B cell (primary cell): ENCODE measurements at regions not wholly inside any gene's neighbourhood (a gene's known extent, or its start where the extent isn't known, plus 50 kb on each side); places are given as distances from the start of the nearest gene placed in this dataset.

Experiments
- ATAC-seq: fragments of 200-7000 bp; cut with Tn5 transposase; one replicate; pipeline ENCODE4 v1.10.0; 2021; ENCODE audit warnings: low read depth, mild to moderate bottlenecking, moderate number of reproducible peaks, moderate library complexity
- CTCF ChIA-PET: fragments of 350-600 bp; sonication (Branson Sonifier 250); formaldehyde crosslinking; loops from one replicate; lab custom pipeline; 2021; ENCODE audit warnings: antibody characterized with exemption, inconsistent platforms; lab: Charles Lee
- POLR2A ChIA-PET: fragments of 350-600 bp; sonication (Branson Sonifier 250); formaldehyde crosslinking; loops from one replicate; lab custom pipeline; 2021; ENCODE audit warnings: antibody characterized with exemption; lab: Charles Lee
- DNase-seq: peaks from one replicate; pipeline ENCODE4 v3.0.0; 2013
- H2AFZ ChIP-seq: 2 replicates; pipeline ENCODE4 v1.6.1; 2012; ENCODE audit warnings: mild to moderate bottlenecking, low read depth, low read length; ENCODE audit not compliant: insufficient read depth, poor library complexity, severe bottlenecking
- H3K27ac ChIP-seq, 2 donors: 1 replicate in 1 of 2; 2 replicates in 1 of 2; pipeline ENCODE4 v1.5.1; 2012 to 2013; ENCODE audit warnings: low read length in 2 of 2, mild to moderate bottlenecking in 2 of 2, moderate library complexity in 1 of 2
- H3K27me3 ChIP-seq, 4 experiments: fragments of 200-600 bp in 1 of 4; sonication (generic) in 1 of 4; replicated peaks in 1 of 4; 1 replicate in 2 of 4; 2 replicates in 2 of 4; pipeline versions ENCODE4 v1.6.1 to v1.7.0; 2013 to 2016; ENCODE audit warnings: low read length in 3 of 4, mild to moderate bottlenecking in 2 of 4, mixed read lengths in 1 of 4, moderate library complexity in 1 of 4; ENCODE audit not compliant: insufficient read depth in 4 of 4, control insufficient read depth in 3 of 4; ENCODE audit errors: control extremely low read depth in 1 of 4
- H3K36me3 ChIP-seq, 2 experiments: replicated peaks in 1 of 2; 1 replicate in 1 of 2; 2 replicates in 1 of 2; pipeline versions ENCODE4 v1.6.1 to v1.7.1; 2013; ENCODE audit warnings: low read length in 1 of 2; ENCODE audit not compliant: insufficient read depth in 2 of 2, control insufficient read depth in 1 of 2; ENCODE audit errors: control extremely low read depth in 1 of 2, extremely low read depth in 1 of 2
- H3K4me1 ChIP-seq, 2 donors: fragments of 200-600 bp in 1 of 2; sonication (generic) in 1 of 2; 1 replicate in 1 of 2; 2 replicates in 1 of 2; pipeline versions ENCODE4 v1.5.1 to v1.6.1; 2013 to 2017; ENCODE audit warnings: low read length in 2 of 2; ENCODE audit not compliant: control insufficient read depth in 2 of 2, insufficient read depth in 2 of 2
- H3K4me2 ChIP-seq: replicated peaks from 2 replicates; pipeline ENCODE3; 2012; ENCODE audit warnings: mild to moderate bottlenecking, low read depth, low read length; ENCODE audit not compliant: poor library complexity, severe bottlenecking
- H3K4me3 ChIP-seq, 5 experiments: fragments of 200-600 bp in 1 of 5; sonication (generic) in 1 of 5; 1 replicate in 3 of 5; 2 replicates in 2 of 5; pipeline versions ENCODE4 v1.5.1 to v1.7.0; 2011 to 2016; ENCODE audit warnings: low read length in 4 of 5, mild to moderate bottlenecking in 4 of 5, low read depth in 2 of 5, control low read depth in 1 of 5, moderate library complexity in 1 of 5; ENCODE audit not compliant: insufficient read depth in 1 of 5; ENCODE audit errors: control extremely low read depth in 1 of 5, extremely low read depth in 1 of 5
- H3K79me2 ChIP-seq: fragments of 200-600 bp; sonication (generic); one replicate; pipeline ENCODE4 v1.6.0; 2016; ENCODE audit warnings: low read length; ENCODE audit not compliant: control insufficient read depth, insufficient read depth
- H3K9ac ChIP-seq: fragments of 200-600 bp; sonication (generic); 2 replicates; pipeline ENCODE4 v1.6.1; 2017; ENCODE audit warnings: mild to moderate bottlenecking, low read length, moderate library complexity
- H3K9me3 ChIP-seq, 3 donors: one replicate each; pipeline versions ENCODE4 v1.6.1 to v1.7.1; 2013; ENCODE audit warnings: low read length in 2 of 3; ENCODE audit not compliant: control insufficient read depth in 2 of 3, insufficient read depth in 1 of 3; ENCODE audit errors: control extremely low read depth in 1 of 3
- H4K20me1 ChIP-seq: 2 replicates; pipeline ENCODE4 v1.6.0; 2012; ENCODE audit warnings: mild to moderate bottlenecking, low read length; ENCODE audit not compliant: insufficient read depth, control insufficient read depth, poor library complexity, severe bottlenecking
- H3K27ac Mint-ChIP-seq: one replicate; pipeline ENCODE4 v1.8.0; 2021; ENCODE audit warnings: mixed read lengths
- H3K27me3 Mint-ChIP-seq: one replicate; pipeline ENCODE4 v1.8.0; 2021; ENCODE audit warnings: mixed read lengths
- H3K4me1 Mint-ChIP-seq: one replicate; pipeline ENCODE4 v1.8.0; 2021; ENCODE audit warnings: mixed read lengths
- H3K4me3 Mint-ChIP-seq: one replicate; pipeline ENCODE4 v1.8.0; 2021; ENCODE audit warnings: mixed read lengths
- H3K9me3 Mint-ChIP-seq: one replicate; pipeline ENCODE4 v1.8.0; 2022; ENCODE audit warnings: mixed read lengths; ENCODE audit not compliant: insufficient read depth
- EZH2 ChIP-seq: IDR thresholded peaks from 2 replicates; pipeline ENCODE4 v1.6.1; 2012; ENCODE audit warnings: borderline replicate concordance, low read depth, mild to moderate bottlenecking, moderate library complexity, low read length; ENCODE audit not compliant: insufficient read depth, poor library complexity, severe bottlenecking
- WGBS: methylation state at CpG from one replicate; pipeline ENCODE4 v1.1.5; 2013; ENCODE audit warnings: missing lambda C conversion rate; ENCODE audit not compliant: insufficient coverage; 5-methylcytosine and 5-hydroxymethylcytosine counted together
- intact Hi-C: fragments of 100-400 bp; cut with micrococcal nuclease; formaldehyde crosslinking; loops from one replicate; pipeline ENCODE4 v1.10.0; 2022
- TF ChIP-seq, protein P1 (sequence below): fragments of 200-600 bp; IDR thresholded peaks from one replicate; pipeline ENCODE4 v1.8.0; 2022; ENCODE audit warnings: antibody characterized with exemption, mild to moderate bottlenecking

DNA sequence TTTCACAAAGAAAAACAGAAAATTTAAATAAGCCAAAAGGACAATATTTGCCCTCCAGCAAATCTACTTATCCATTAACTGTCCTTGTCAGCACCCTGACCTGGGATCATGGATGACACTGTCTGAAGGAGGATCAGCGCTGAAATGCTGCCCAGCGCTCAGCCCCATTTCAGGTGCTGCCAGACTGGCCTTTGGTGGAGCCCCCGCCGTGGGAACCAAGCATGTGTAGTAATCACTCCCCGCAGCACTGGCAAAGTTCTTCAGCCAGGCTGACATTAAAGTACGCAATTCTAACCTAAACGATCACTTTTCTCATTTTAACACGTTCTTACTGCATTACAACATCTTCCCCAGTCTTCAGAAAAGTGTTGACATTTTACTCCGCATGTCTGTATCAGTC, 108.6 kb upstream of the GPC1 start:
- Histone ChIP-seq H3K4me1 (no peaks in the 10 kb centered on the region), H3K79me2 (no peaks in the 10 kb centered on the region), H4K20me1 (no peaks in the 10 kb centered on the region), H3K9ac (no peak overlapping the region), H3K9me3 (peaks cover 2 to 12% (median 9%) of the 10 kb centered on the region in 3 donors), H3K36me3 (no peaks in the 10 kb centered on the region), H2AFZ (no peak overlapping the region), H3K4me3 (no peak overlapping the region), H3K4me2 (no peak overlapping the region), H3K27me3 (no peaks in the 10 kb centered on the region), H3K27ac (no peak overlapping the region)
- no peak for DNase-seq
- WGBS = 89% methylated on average over 9 of the region's 9 CpGs
- Mint-ChIP-seq H3K4me1 (no peaks in the 10 kb centered on the region), H3K27me3 (no peaks in the 10 kb centered on the region), H3K9me3 (peaks cover 3% of the 10 kb centered on the region), H3K4me3 (no peak overlapping the region), H3K27ac (no peak overlapping the region)
- ChIA-PET POLR2A (no interaction called here), CTCF (no interaction called here)
- TF ChIP-seq EZH2 = no peak
- TF ChIP-seq, protein P1, sequence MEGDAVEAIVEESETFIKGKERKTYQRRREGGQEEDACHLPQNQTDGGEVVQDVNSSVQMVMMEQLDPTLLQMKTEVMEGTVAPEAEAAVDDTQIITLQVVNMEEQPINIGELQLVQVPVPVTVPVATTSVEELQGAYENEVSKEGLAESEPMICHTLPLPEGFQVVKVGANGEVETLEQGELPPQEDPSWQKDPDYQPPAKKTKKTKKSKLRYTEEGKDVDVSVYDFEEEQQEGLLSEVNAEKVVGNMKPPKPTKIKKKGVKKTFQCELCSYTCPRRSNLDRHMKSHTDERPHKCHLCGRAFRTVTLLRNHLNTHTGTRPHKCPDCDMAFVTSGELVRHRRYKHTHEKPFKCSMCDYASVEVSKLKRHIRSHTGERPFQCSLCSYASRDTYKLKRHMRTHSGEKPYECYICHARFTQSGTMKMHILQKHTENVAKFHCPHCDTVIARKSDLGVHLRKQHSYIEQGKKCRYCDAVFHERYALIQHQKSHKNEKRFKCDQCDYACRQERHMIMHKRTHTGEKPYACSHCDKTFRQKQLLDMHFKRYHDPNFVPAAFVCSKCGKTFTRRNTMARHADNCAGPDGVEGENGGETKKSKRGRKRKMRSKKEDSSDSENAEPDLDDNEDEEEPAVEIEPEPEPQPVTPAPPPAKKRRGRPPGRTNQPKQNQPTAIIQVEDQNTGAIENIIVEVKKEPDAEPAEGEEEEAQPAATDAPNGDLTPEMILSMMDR = no peak
- ATAC-seq = no peak
- intact Hi-C loops = no loop called here

DNA sequence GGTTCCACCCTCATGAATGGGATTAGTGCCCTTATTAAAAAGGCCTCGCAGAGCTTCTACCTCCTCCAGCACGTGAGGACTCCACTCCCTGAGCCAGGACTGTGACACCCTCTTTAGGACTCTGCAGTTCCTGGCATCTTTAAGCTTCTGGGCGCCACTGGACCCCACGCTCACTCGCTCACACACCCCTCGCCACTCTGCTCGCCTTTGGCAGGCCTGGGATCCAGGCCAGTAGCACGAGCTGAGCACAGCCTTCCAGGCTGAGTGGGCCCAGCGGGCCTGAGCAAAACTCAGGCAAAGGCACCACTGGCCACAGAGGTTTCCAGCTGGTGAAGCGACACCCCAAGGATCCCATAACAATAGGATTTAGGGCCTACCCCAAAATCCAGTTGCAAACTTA, 107.9 kb upstream of the GPC1 start:
- peak overlapping the region; percentile 15 for H3K27ac Mint-ChIP-seq
- no peaks in the 10 kb centered on the region for H3K4me1 Mint-ChIP-seq
- H3K9me3 ChIP-seq = peaks cover 2 to 16% (median 12%) of the 10 kb centered on the region in 3 donors
- H3K27ac ChIP-seq = no peak overlapping the region
- no peak overlapping the region for H3K4me2 ChIP-seq
- no peaks in the 10 kb centered on the region for H3K79me2 ChIP-seq
- H3K9me3 Mint-ChIP-seq = peaks cover 5% of the 10 kb centered on the region
- no peak overlapping the region for H2AFZ ChIP-seq
- CTCF ChIA-PET = no interaction called here
- POLR2A ChIA-PET = no interaction called here
- WGBS = 90% methylated on average over 10 of the region's 10 CpGs
- no peak for TF ChIP-seq EZH2
- TF ChIP-seq, protein P1 = no peak
- DNase-seq (no peak), ATAC-seq (no peak)
- H3K4me3 Mint-ChIP-seq = no peak overlapping the region
- intact Hi-C loops = no loop called here
- no peak overlapping the region for H3K4me3 ChIP-seq
- no peaks in the 10 kb centered on the region for H3K36me3 ChIP-seq
- H4K20me1 ChIP-seq = no peaks in the 10 kb centered on the region
- H3K9ac ChIP-seq = no peak overlapping the region
- H3K27me3 Mint-ChIP-seq = no peaks in the 10 kb centered on the region
- no peaks in the 10 kb centered on the region for H3K27me3 ChIP-seq
- no peaks in the 10 kb centered on the region for H3K4me1 ChIP-seq
